ENCODE measurements at regions not wholly inside any gene's neighbourhood (a gene's known extent, or its start where the extent isn't known, plus 50 kb on each side); places are given as distances from the start of the nearest gene placed in this dataset.

DNA sequence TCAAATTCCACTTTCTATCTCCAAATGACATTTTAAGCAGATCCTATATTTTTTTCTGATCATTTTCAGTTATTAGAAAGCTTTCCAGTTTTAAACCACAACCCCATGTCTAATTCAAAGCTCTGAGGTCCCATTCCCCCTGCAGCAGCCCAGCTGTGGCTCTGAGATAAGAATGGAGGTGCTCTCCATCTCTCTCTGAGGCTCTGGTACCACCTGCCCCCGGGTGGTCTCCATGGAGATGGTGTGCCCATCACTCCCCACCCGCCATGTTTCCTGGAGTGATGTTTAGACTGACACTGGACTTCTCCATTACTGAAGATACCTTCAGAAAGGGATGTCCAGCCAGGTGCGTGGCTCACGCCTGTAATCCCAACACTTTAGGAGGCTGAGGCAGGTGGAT is 68.1 kb upstream of the SEC14L1 start:
- no peak overlapping the region for H3K4me3 ChIP-seq (ENCODE audit: low read depth in 2 of 2, low read length in 1 of 2)
- no peak overlapping the region for H2AFZ ChIP-seq (ENCODE audit: low read depth)
- TF ChIP-seq GATA2 (CRISPR knock-in tag; IDR thresholded peaks at IDR 0.05) (no peak), JUND (IDR thresholded peaks at IDR 0.05) (no peak), NFIC (IDR thresholded peaks at IDR 0.05; ENCODE audit: borderline replicate concordance) (no peak), ELF1 (IDR thresholded peaks at IDR 0.05) (no peak), TCF12 (IDR thresholded peaks at IDR 0.05) (no peak), FOXM1 (IDR thresholded peaks at IDR 0.05; ENCODE audit: low read depth) (no peak)
- TF ChIP-seq, protein P1, sequence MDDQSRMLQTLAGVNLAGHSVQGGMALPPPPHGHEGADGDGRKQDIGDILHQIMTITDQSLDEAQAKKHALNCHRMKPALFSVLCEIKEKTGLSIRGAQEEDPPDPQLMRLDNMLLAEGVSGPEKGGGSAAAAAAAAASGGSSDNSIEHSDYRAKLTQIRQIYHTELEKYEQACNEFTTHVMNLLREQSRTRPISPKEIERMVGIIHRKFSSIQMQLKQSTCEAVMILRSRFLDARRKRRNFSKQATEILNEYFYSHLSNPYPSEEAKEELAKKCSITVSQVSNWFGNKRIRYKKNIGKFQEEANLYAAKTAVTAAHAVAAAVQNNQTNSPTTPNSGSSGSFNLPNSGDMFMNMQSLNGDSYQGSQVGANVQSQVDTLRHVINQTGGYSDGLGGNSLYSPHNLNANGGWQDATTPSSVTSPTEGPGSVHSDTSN (IDR thresholded peaks at IDR 0.05) = no peak
- H3K4me2 ChIP-seq = no peak overlapping the region
- CTCF ChIA-PET = interaction anchor here (0.9 to 13.3 kb wide), 8 partner anchors 13 to 229 kb away, joined by 3 to 270 read pairs (median 4); partner anchors contain the start of gene MGAT5B
- H3F3A ChIP-seq (replicated peaks; ENCODE audit: insufficient read depth) = no peaks in the 10 kb centered on the region
- no peaks in the 10 kb centered on the region for H3K9me2 ChIP-seq
- WGBS (ENCODE audit: low lambda C conversion rate) = 44% methylated on average over 4 of the region's 4 CpGs
- H3K4me1 ChIP-seq (ENCODE audit: control insufficient read depth in 1 of 2, insufficient read depth in 2 of 2, low read depth in 1 of 2, low read length in 1 of 2) = no peaks in the 10 kb centered on the region; a peak in 1 of 4 replicates
- no peak overlapping the region for H3K27ac ChIP-seq (ENCODE audit: low read depth in 2 of 2, low read length in 1 of 2)
- H3K79me2 ChIP-seq (ENCODE audit: insufficient read depth) = no peaks in the 10 kb centered on the region
- no peaks in the 10 kb centered on the region for H4K20me1 ChIP-seq (ENCODE audit: insufficient read depth)
- H3K9ac ChIP-seq = no peak overlapping the region
- H3K36me3 ChIP-seq (replicated peaks in 1 of 2; ENCODE audit: control insufficient read depth in 1 of 2, insufficient read depth in 2 of 2, low read length in 1 of 2) = no peaks in the 10 kb centered on the region
- no peak for DNase-seq
- no peaks in the 10 kb centered on the region for H3K9me3 ChIP-seq
- POLR2A ChIA-PET = no interaction called here
- peaks cover 29% of the 10 kb centered on the region for H3K27me3 ChIP-seq (ENCODE audit: insufficient read depth)

DNA sequence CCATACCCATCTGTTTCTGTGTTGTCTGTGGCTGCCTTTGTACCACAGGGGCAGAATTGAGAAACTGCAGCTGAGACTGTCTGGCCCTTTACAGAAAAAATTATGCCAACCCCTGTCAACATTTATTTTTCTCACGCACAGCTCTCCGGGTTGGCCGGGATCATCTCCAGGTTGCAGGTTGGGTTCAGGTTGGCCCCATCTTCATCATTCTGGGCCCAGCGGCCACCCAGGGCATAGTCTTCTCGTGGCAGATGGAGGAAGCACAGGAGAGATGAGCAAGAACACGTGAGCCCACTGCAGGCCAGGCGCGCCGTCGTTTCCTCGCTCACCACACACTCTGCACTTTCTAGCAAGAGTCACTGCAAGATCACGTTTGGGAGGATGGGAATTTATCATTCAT is 66.1 kb upstream of the SEC14L1 start:
- no peaks in the 10 kb centered on the region for H3K9me3 ChIP-seq
- H3K9me2 ChIP-seq = no peaks in the 10 kb centered on the region
- 74% methylated on average over 12 of the region's 12 CpGs for WGBS (ENCODE audit: low lambda C conversion rate)
- H2AFZ ChIP-seq (ENCODE audit: low read depth) = no peak overlapping the region
- no peaks in the 10 kb centered on the region for H3K79me2 ChIP-seq (ENCODE audit: insufficient read depth)
- TF ChIP-seq, protein P1 (IDR thresholded peaks at IDR 0.05) = no peak
- TF ChIP-seq YY1 (IDR thresholded peaks at IDR 0.05; ENCODE audit: low read depth) (no peak), FOSL2 (IDR thresholded peaks at IDR 0.05; ENCODE audit: borderline replicate concordance, low read depth) (no peak), FOXM1 (IDR thresholded peaks at IDR 0.05; ENCODE audit: low read depth) (no peak), POLR2AphosphoS5 (IDR thresholded peaks at IDR 0.05; ENCODE audit: low read depth, low read length) (no peak), NRF1 (IDR thresholded peaks at IDR 0.05; ENCODE audit: low read depth, low read length) (no peak), RFX5 (IDR thresholded peaks at IDR 0.05; ENCODE audit: low read length) (no peak), TEAD4 (IDR thresholded peaks at IDR 0.05; ENCODE audit: borderline replicate concordance, insufficient read depth) (no peak)
- TF ChIP-seq, protein P2, sequence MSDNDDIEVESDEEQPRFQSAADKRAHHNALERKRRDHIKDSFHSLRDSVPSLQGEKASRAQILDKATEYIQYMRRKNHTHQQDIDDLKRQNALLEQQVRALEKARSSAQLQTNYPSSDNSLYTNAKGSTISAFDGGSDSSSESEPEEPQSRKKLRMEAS (IDR thresholded peaks at IDR 0.05; ENCODE audit: low read depth) = no peak
- TF ChIP-seq, protein P3, sequence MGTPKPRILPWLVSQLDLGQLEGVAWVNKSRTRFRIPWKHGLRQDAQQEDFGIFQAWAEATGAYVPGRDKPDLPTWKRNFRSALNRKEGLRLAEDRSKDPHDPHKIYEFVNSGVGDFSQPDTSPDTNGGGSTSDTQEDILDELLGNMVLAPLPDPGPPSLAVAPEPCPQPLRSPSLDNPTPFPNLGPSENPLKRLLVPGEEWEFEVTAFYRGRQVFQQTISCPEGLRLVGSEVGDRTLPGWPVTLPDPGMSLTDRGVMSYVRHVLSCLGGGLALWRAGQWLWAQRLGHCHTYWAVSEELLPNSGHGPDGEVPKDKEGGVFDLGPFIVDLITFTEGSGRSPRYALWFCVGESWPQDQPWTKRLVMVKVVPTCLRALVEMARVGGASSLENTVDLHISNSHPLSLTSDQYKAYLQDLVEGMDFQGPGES (IDR thresholded peaks at IDR 0.05; ENCODE audit: low read depth, low read length) = no peak
- TF ChIP-seq, protein P4, sequence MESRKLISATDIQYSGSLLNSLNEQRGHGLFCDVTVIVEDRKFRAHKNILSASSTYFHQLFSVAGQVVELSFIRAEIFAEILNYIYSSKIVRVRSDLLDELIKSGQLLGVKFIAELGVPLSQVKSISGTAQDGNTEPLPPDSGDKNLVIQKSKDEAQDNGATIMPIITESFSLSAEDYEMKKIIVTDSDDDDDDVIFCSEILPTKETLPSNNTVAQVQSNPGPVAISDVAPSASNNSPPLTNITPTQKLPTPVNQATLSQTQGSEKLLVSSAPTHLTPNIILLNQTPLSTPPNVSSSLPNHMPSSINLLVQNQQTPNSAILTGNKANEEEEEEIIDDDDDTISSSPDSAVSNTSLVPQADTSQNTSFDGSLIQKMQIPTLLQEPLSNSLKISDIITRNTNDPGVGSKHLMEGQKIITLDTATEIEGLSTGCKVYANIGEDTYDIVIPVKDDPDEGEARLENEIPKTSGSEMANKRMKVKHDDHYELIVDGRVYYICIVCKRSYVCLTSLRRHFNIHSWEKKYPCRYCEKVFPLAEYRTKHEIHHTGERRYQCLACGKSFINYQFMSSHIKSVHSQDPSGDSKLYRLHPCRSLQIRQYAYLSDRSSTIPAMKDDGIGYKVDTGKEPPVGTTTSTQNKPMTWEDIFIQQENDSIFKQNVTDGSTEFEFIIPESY (IDR thresholded peaks at IDR 0.05; ENCODE audit: borderline replicate concordance, low read depth) = no peak
- TF ChIP-seq, protein P5, sequence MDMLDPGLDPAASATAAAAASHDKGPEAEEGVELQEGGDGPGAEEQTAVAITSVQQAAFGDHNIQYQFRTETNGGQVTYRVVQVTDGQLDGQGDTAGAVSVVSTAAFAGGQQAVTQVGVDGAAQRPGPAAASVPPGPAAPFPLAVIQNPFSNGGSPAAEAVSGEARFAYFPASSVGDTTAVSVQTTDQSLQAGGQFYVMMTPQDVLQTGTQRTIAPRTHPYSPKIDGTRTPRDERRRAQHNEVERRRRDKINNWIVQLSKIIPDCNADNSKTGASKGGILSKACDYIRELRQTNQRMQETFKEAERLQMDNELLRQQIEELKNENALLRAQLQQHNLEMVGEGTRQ (IDR thresholded peaks at IDR 0.05; ENCODE audit: borderline replicate concordance, low read depth, low read length) = no peak
- TF ChIP-seq, protein P6, sequence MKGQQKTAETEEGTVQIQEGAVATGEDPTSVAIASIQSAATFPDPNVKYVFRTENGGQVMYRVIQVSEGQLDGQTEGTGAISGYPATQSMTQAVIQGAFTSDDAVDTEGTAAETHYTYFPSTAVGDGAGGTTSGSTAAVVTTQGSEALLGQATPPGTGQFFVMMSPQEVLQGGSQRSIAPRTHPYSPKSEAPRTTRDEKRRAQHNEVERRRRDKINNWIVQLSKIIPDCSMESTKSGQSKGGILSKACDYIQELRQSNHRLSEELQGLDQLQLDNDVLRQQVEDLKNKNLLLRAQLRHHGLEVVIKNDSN (IDR thresholded peaks at IDR 0.05; ENCODE audit: borderline replicate concordance, low read depth) = no peak
- H3K27me3 ChIP-seq (ENCODE audit: insufficient read depth) = peaks cover 29% of the 10 kb centered on the region
- H3F3A ChIP-seq (replicated peaks; ENCODE audit: insufficient read depth) = no peaks in the 10 kb centered on the region
- no peak overlapping the region for H3K9ac ChIP-seq
- ChIA-PET POLR2A (no interaction called here), CTCF (interaction anchor here (0.6 to 13.3 kb wide), 8 partner anchors 9 to 274 kb away, joined by 3 to 270 read pairs (median 8); partner anchors contain the start of gene MGAT5B)
- H3K4me2 ChIP-seq = no peak overlapping the region
- no peaks in the 10 kb centered on the region; a peak in 1 of 4 replicates for H3K4me1 ChIP-seq (ENCODE audit: control insufficient read depth in 1 of 2, insufficient read depth in 2 of 2, low read depth in 1 of 2, low read length in 1 of 2)
- H3K4me3 ChIP-seq (ENCODE audit: low read depth in 2 of 2, low read length in 1 of 2) = no peak overlapping the region
- no peak overlapping the region for H3K27ac ChIP-seq (ENCODE audit: low read depth in 2 of 2, low read length in 1 of 2)
- no peaks in the 10 kb centered on the region for H3K36me3 ChIP-seq (replicated peaks in 1 of 2; ENCODE audit: control insufficient read depth in 1 of 2, insufficient read depth in 2 of 2, low read length in 1 of 2)
- DNase-seq = no peak
- no peaks in the 10 kb centered on the region for H4K20me1 ChIP-seq (ENCODE audit: insufficient read depth)
